ENCODE measurements at regions not wholly inside any gene's neighbourhood (a gene's known extent, or its start where the extent isn't known, plus 50 kb on each side); places are given as distances from the start of the nearest gene placed in this dataset.

- no peak overlapping the region for H3K4me3 ChIP-seq (ENCODE audit: insufficient read depth, low read depth, low read length)
- no peak overlapping the region for H3K27ac ChIP-seq (ENCODE audit: insufficient read depth, low read length)
- no peak overlapping the region for H2BK15ac ChIP-seq (ENCODE audit: low read depth, low read length)
- H4K91ac ChIP-seq (ENCODE audit: insufficient read depth, low read depth, low read length), result no peak overlapping the region
- ATAC-seq (ENCODE audit: low read depth), result no peak
- no peak overlapping the region for H3K4me2 ChIP-seq (ENCODE audit: low read depth, low read length)
- no peak overlapping the region for H3K56ac ChIP-seq (ENCODE audit: extremely low read depth, insufficient read depth, low read length)
- H3K14ac ChIP-seq (replicated peaks; ENCODE audit: low read depth, low read length), result no peak overlapping the region
- H2BK120ac ChIP-seq (ENCODE audit: low read depth, low read length), result no peak overlapping the region
- H4K20me1 ChIP-seq (ENCODE audit: insufficient read depth, low read length), result no peaks in the 10 kb centered on the region
- POLR2A ChIA-PET (ENCODE audit: unreplicated experiment), result no interaction called here
- DNase-seq, result no peak
- H3K18ac ChIP-seq (ENCODE audit: low read depth, low read length), result no peak overlapping the region
- no TSS peak for BruUV-seq (replicated peaks)
- H3K9me3 ChIP-seq (ENCODE audit: control insufficient read depth, insufficient read depth, low read length), result no peaks in the 10 kb centered on the region
- H2BK20ac ChIP-seq (ENCODE audit: low read depth, low read length), result no peak overlapping the region
- no peaks in the 10 kb centered on the region for H3K27me3 ChIP-seq (ENCODE audit: control insufficient read depth, insufficient read depth, low read length)
- H3K36me3 ChIP-seq (ENCODE audit: control insufficient read depth, insufficient read depth, low read length), result no peaks in the 10 kb centered on the region
- TF ChIP-seq ELK1 (IDR thresholded peaks at IDR 0.05; ENCODE audit: borderline replicate concordance, low read depth, low read length), result no peak
- no peak for TF ChIP-seq FOS (IDR thresholded peaks at IDR 0.05; ENCODE audit: low read depth, low read length)
- TF ChIP-seq SMC3 (IDR thresholded peaks at IDR 0.05; ENCODE audit: low read depth, low read length), result no peak
- TF ChIP-seq MXI1 (IDR thresholded peaks at IDR 0.05; ENCODE audit: borderline replicate concordance, low read depth, low read length), result no peak
- no peak for TF ChIP-seq RAD21 (IDR thresholded peaks at IDR 0.05; ENCODE audit: low read length)
- H4K8ac ChIP-seq (ENCODE audit: low read depth in 2 of 2, low read length in 2 of 2), result no peak overlapping the region
- no peak overlapping the region for H4K5ac ChIP-seq (ENCODE audit: low read depth, low read length)
- no peak overlapping the region for H2AK5ac ChIP-seq (ENCODE audit: low read depth, low read length)
- no peaks in the 10 kb centered on the region for H3K79me1 ChIP-seq (ENCODE audit: low read depth in 1 of 2, low read length in 2 of 2)
- no peak overlapping the region for H2AFZ ChIP-seq (replicated peaks; ENCODE audit: low read length, poor library complexity)
- H2AK9ac ChIP-seq (replicated peaks; ENCODE audit: low read depth, low read length, poor library complexity), result no peak overlapping the region
- intact Hi-C loops (cut with micrococcal nuclease) (no loop called here), dilution Hi-C loops (cut with HindIII; ENCODE audit: low sequenced_read_pairs, unreplicated experiment) (no loop called here), in situ Hi-C loops (cut with MboI; ENCODE audit: low sequenced_read_pairs) (no loop called here)
- H3K4me1 ChIP-seq (ENCODE audit: control insufficient read depth, insufficient read depth, low read length), result no peaks in the 10 kb centered on the region
- H3K23ac ChIP-seq (ENCODE audit: low read depth, low read length), result no peak overlapping the region
- no peak overlapping the region for H3K9ac ChIP-seq (ENCODE audit: low read depth, low read length)
- H2BK5ac ChIP-seq (ENCODE audit: low read depth, low read length, poor library complexity, severe bottlenecking), result no peak overlapping the region
- no peaks in the 10 kb centered on the region for H3K9me1 ChIP-seq (ENCODE audit: insufficient read depth, low read length)
- H3K4ac ChIP-seq (ENCODE audit: low read depth, low read length), result no peak overlapping the region
- CTCF ChIA-PET, result interaction anchor here (0.5 kb wide), 1 partner anchor 22 kb away, joined by 3 read pairs; no protein-coding TSS in a partner anchor
Measured at GRCh38 chr5:51829691-51830090, 446.4 kb downstream of the ISL1 start.

Measured in IMR-90 (cell line).